ES-I3 (cell line): ENCODE measurements at regions not wholly inside any gene's neighbourhood (a gene's known extent, or its start where the extent isn't known, plus 50 kb on each side); places are given as distances from the start of the nearest gene placed in this dataset.
"Not testable (repeated sequence)": the region's sequence is repeated elsewhere in the genome, so short reads cannot be mapped to it uniquely, and the experiment has no call there.

Experiments
- H3K36me3 ChIP-seq: 2 replicates; pipeline ENCODE4 v1.6.1; 2013; ENCODE audit warnings: mild to moderate bottlenecking, low read length, control low read depth, moderate library complexity; ENCODE audit not compliant: insufficient read depth
- H3K4me1 ChIP-seq: 2 replicates; pipeline ENCODE4 v1.6.1; 2013; ENCODE audit warnings: mild to moderate bottlenecking, control low read depth, low read length; ENCODE audit not compliant: insufficient read depth
- H3K9ac ChIP-seq: 2 replicates; pipeline ENCODE4 v1.6.1; 2013; ENCODE audit warnings: low read depth, mild to moderate bottlenecking, low read length, moderate library complexity
- H3K9me3 ChIP-seq: 2 replicates; pipeline ENCODE4 v1.6.1; 2013; ENCODE audit warnings: mild to moderate bottlenecking, low read length, moderate library complexity; ENCODE audit not compliant: control insufficient read depth, insufficient read depth

DNA sequence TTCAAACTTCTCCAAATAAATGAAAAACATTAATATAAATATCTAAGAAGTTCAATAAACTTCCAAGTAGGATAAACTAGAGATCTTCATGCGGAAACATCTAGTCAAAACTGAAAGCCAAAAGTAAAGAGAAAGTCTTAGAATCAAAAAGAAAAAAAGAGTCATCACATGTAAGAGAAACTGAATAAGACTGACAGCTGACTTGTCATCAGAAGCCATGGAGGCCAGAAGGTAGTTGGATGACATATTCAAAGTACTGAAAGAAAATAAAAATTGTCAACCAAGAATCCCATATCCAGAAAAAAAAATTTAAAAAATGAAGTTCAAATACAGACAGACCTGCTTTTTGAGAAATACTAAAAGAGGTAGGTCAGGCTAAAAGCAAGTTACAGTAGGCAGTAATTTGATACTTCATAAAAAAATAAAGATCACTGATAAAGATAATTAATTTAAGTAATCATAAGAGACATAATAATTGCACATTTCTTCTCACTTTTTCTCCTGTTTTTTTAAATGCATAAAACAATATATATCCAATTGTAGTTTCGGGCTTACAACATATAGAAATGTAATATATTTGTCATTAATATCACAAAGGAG is 327.6 kb upstream of the PCDH9 start:
- Histone ChIP-seq H3K9ac (no peak overlapping the region), H3K36me3 (no peaks in the 10 kb centered on the region), H3K9me3 (0 out of 2 replicates have a peak, but pooled peaks cover 7% of the 10 kb centered on the region), H3K4me1 (no peaks in the 10 kb centered on the region)

DNA sequence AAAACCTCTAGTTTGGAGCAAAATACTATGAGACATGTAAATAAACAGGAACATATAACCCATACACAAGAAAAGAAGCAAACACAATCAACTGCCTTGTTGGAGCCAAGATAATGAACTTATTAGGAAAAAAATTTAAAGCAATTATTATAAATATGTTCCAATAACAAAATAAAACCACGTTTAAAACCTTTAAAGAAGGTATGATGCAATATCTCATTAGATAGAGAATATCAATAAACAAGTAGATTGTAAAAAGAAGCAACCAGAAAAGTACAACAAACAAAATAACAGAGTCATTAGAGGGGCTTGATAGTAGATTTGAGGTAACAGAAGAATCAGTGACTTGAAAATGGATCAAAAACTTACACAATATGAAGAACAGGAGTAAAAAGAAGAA is 327.0 kb upstream of the PCDH9 start:
- no peaks in the 10 kb centered on the region for H3K4me1 ChIP-seq
- H3K9ac ChIP-seq, result no peak overlapping the region
- no peaks in the 10 kb centered on the region for H3K36me3 ChIP-seq
- H3K9me3 ChIP-seq, result 0 out of 2 replicates have a peak, but pooled peaks cover 7% of the 10 kb centered on the region

DNA sequence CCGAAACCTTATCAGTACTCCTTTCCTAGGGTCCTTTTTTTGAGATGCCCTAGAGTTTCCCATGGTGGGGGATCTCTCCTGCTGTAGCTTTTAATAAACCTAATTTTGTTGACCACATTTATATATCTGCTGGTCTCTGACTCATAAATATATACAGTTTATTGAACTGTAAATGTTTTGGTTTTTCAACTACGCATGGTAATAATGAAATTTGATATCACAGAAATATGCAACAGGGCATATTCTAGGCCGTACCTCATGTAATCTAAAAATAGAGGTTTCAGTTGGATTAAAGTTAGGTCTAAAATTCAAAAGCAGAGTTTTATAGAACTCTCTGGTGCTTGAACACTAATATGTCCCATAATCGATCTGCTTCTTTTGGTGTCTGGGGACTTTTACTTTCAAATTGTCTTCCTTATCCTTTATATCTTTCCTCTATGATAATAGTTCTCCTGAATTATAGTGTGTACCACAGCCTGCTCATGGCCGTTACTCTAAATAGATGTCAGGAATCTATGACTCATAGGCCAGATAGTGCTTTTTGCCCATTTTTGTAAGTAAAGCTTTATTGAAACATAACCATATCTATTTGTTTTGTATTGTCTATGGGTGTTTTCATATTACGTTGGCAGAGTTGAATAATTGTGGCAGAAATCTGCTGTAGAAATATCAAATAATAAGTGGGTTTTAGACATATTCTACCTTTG is 324.8 kb upstream of the PCDH9 start:
- Histone ChIP-seq H3K36me3 (no peaks in the 10 kb centered on the region), H3K9ac (no peak overlapping the region), H3K9me3 (0 out of 2 replicates have a peak, but pooled peaks cover 7% of the 10 kb centered on the region), H3K4me1 (no peaks in the 10 kb centered on the region)

GRCh38 chr13:67554286-67554685 is 324.1 kb upstream of the PCDH9 start:
- no peaks in the 10 kb centered on the region for H3K36me3 ChIP-seq
- 0 out of 2 replicates have a peak, but pooled peaks cover 7% of the 10 kb centered on the region for H3K9me3 ChIP-seq
- no peaks in the 10 kb centered on the region for H3K4me1 ChIP-seq
- H3K9ac ChIP-seq, result no peak overlapping the region

- peaks cover 7% of the 10 kb centered on the region for H3K4me1 ChIP-seq
- no peaks in the 10 kb centered on the region for H3K36me3 ChIP-seq
- H3K9ac ChIP-seq, result no peak overlapping the region
- H3K9me3 ChIP-seq, result no peaks in the 10 kb centered on the region
These were observed 319.2 kb upstream of the PCDH9 start for GRCh38 chr13:67549331-67549730.

DNA sequence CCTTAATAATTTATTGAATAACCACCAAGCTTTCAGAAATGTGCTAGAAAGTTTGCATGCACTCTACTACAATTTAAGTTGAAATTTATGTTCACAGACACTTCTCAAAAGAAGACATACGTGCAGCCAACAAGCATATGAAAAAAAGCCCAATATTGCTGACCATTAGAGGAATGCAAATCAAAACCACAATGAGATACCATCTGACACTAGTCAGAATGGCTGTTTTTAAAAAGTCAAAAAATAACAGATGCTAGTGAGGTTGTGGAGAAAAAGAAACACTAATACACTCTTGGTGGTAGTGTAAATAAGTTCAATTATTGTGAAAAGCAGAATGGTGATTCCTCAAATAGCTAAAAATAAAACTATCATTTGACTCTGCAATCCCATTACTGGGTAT is 308.8 kb upstream of the PCDH9 start:
- H3K9me3 ChIP-seq, result no peaks in the 10 kb centered on the region
- no peak overlapping the region for H3K9ac ChIP-seq
- no peaks in the 10 kb centered on the region for H3K36me3 ChIP-seq
- no peaks in the 10 kb centered on the region for H3K4me1 ChIP-seq

DNA sequence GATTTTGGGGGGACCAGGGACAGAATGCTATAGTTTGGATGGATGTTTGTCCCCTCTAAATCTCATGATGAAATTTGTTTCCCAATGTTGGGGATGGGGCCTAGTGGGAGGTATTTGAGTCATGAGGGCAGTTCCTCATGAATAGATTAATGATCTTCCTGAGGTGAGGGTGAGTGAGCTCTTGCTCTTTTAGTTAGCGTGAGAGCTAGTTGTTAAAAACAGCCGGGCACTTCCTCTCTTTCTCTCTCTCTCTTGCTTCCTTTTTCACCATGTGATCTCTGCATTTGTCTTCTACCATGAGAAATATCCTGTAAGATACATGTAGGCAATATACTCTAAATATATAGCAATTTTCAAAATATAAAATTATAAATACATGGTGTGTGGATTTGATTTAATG is 290.8 kb upstream of the PCDH9 start:
- Histone ChIP-seq H3K9ac (no peak overlapping the region), H3K4me1 (peaks cover 18% of the 10 kb centered on the region), H3K36me3 (no peaks in the 10 kb centered on the region), H3K9me3 (no peaks in the 10 kb centered on the region)

DNA sequence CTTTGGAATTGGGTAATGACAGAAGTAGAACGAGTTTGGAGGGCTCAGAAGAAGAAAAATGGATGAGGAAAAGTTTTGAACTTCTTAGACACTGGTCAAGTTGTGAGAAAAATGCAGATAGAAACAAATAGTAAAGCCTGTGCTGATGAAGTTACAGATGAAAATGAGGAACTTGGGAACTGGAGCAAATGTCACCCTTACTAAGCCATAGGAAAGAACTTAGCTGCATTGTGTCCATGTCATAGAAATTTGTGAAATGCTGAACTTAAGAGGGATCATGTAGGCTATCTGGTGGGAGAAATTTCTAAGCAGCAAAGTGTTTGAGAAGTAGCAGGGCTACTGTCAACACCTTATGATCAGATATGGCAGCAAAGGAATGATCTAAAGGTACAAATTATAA is 289.2 kb upstream of the PCDH9 start:
- H3K36me3 ChIP-seq, result no peaks in the 10 kb centered on the region
- H3K9ac ChIP-seq, result no peak overlapping the region
- H3K4me1 ChIP-seq, result peaks cover 18% of the 10 kb centered on the region
- H3K9me3 ChIP-seq, result no peaks in the 10 kb centered on the region

DNA sequence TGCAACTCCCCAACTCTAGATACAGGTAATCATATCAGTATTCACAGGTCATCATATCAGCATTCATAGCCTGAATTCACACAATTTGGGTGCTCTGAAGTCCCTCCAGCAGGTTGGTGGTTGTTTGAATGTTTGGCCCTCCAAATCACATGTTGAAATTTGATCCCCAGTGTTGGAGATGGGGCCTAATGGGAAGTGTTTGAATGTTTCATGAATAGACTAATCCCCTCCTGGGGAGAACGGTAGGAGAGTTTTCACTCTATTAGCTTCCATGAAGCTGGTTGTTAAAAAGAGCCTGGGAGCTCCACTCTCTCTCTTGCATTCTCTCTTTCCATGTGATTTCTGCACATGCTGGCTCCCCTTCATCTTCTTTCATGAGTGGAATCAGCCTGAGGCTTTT is 288.6 kb upstream of the PCDH9 start:
- H3K9ac ChIP-seq, result peak overlapping the region; percentile 4; the same call in 1 of the 2 replicates
- no peaks in the 10 kb centered on the region for H3K36me3 ChIP-seq
- H3K9me3 ChIP-seq, result no peaks in the 10 kb centered on the region
- peaks cover 18% of the 10 kb centered on the region for H3K4me1 ChIP-seq

- Histone ChIP-seq H3K36me3 (no peaks in the 10 kb centered on the region), H3K9ac (no peak overlapping the region), H3K4me1 (peaks cover 18% of the 10 kb centered on the region), H3K9me3 (no peaks in the 10 kb centered on the region)
These were observed 285.8 kb upstream of the PCDH9 start for GRCh38 chr13:67515895-67516294.

DNA sequence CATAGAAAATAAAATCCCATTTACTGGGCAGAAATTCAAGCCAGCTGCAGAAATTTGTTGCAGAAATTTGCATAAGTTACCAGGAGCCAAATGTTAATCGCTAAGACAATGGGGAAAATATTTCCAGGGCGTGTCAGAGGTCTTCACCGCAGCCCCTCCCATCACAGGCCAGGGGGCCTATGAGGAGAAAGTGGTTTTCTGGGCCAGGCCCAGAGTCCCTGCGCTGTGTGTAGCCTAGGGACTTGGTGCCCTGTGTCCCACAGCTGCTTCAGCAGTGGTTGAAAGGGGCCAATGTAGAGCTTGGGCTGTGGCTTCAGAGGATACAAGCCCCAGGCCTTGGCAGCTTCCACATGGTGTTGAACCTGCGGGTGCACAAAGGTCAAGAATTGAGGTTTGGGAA is 278.9 kb upstream of the PCDH9 start:
- no peak overlapping the region for H3K9ac ChIP-seq
- H3K4me1 ChIP-seq, result peaks cover 3% of the 10 kb centered on the region; the same call in 1 of the 2 replicates
- H3K36me3 ChIP-seq, result no peaks in the 10 kb centered on the region
- H3K9me3 ChIP-seq, result no peaks in the 10 kb centered on the region

- not testable (repeated sequence) for H3K9me3 ChIP-seq, H3K9ac ChIP-seq, H3K4me1 ChIP-seq, H3K36me3 ChIP-seq
These were observed 278.1 kb upstream of the PCDH9 start for GRCh38 chr13:67508275-67508674.

DNA sequence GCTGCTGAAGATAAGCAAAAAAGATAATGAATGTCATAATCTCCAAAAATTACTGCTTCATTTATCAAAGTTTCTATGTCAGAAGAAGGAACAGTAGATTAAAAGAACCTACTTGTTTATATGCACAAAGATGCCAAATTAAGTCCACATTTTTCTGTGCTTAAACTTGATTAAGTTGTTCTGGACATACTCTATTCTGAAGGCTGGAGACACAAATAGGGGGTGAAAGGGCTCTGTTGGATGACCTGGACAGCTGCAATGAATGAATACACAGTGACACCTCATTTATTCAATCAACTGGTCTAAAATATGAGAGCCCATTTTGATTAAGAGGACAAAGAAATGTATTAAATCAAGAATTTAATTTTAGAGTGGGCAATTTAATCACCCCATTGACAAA is 276.3 kb upstream of the PCDH9 start:
- no peaks in the 10 kb centered on the region for H3K9me3 ChIP-seq
- H3K4me1 ChIP-seq, result no peaks in the 10 kb centered on the region
- no peak overlapping the region for H3K9ac ChIP-seq
- H3K36me3 ChIP-seq, result no peaks in the 10 kb centered on the region

GRCh38 chr13:67505376-67505775 is 275.2 kb upstream of the PCDH9 start:
- H3K9ac ChIP-seq, result no peak overlapping the region
- no peaks in the 10 kb centered on the region for H3K4me1 ChIP-seq
- H3K9me3 ChIP-seq, result no peaks in the 10 kb centered on the region
- no peaks in the 10 kb centered on the region for H3K36me3 ChIP-seq

DNA sequence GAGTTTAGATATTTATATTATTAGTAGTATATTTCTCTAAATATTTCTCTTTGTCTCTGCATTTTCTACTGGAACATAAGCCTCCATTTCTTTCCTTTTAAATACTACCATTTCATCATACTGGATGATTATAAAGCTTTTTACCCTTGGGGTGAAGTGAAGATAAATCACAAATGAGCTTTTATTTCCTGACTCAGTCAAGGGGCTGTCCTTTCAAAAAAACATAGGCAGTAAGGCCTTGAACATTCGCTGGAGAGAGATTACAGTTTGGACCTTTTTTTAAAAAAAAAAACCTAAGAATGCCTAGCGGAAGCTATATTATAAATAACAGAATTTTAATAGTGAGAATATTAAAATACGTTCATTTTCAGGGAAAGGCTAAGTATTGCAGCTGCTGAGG is 268.8 kb upstream of the PCDH9 start:
- no peaks in the 10 kb centered on the region for H3K4me1 ChIP-seq
- H3K9ac ChIP-seq, result no peak overlapping the region
- no peaks in the 10 kb centered on the region for H3K36me3 ChIP-seq
- H3K9me3 ChIP-seq, result no peaks in the 10 kb centered on the region
